BE2C (cell line): ENCODE measurements at regions not wholly inside any gene's neighbourhood (a gene's known extent, or its start where the extent isn't known, plus 50 kb on each side); places are given as distances from the start of the nearest gene placed in this dataset.

Experiments used
- DNase-seq: peaks from one replicate; pipeline ENCODE4 v3.0.0-alpha.2; 2020
- H3K27me3 ChIP-seq: fragments of 250-450 bp; sonication (Bioruptor Pico); 2 replicates; pipeline ENCODE4 v1.5.1; 2020; ENCODE audit warnings: mild to moderate bottlenecking
- H3K36me3 ChIP-seq: fragments of 250-450 bp; sonication (Bioruptor Pico); 2 replicates; pipeline ENCODE4 v1.5.1; 2020; ENCODE audit warnings: mild to moderate bottlenecking
- H3K4me1 ChIP-seq: fragments of 250-450 bp; sonication (Bioruptor Pico); 2 replicates; pipeline ENCODE4 v1.5.1; 2020
- H3K4me3 ChIP-seq: 2 replicates; pipeline ENCODE4 v1.5.1; 2011; ENCODE audit warnings: low read depth, low read length
- H3K9me3 ChIP-seq: fragments of 250-450 bp; sonication (Bioruptor Pico); 2 replicates; pipeline ENCODE4 v1.5.1; 2020
- TF ChIP-seq, protein P1 (sequence below): IDR thresholded peaks from 2 replicates; pipeline ENCODE4 v1.5.1; 2012; ENCODE audit warnings: mild to moderate bottlenecking, low read depth, low read length

DNA sequence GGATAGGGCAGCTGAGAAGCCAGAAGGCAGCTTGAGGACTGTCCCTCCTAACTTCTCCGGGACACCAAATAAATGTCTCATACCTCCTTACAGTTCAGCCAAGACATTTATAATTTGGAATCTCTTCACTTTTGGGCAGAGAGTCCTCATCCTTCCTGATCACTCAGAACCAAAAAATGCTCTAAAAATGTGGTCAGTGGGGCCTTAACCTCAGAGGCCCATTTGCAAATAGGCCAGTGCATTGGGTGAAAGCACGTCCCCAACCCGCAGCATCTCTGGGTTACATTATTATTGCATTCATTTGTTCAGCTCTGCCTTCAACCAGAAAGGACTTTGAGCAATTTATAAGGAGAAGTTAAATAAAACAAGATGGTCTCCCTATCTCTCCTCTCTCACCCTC lies 112.4 kb upstream of the IRX3 start:
- Histone ChIP-seq H3K27me3 (peaks cover 8% of the 10 kb centered on the region; the same call in 1 of the 2 replicates), H3K9me3 (no peaks in the 10 kb centered on the region), H3K4me1 (no peaks in the 10 kb centered on the region), H3K4me3 (no peak overlapping the region), H3K36me3 (no peaks in the 10 kb centered on the region)
- no peak for DNase-seq
- TF ChIP-seq, protein P1, sequence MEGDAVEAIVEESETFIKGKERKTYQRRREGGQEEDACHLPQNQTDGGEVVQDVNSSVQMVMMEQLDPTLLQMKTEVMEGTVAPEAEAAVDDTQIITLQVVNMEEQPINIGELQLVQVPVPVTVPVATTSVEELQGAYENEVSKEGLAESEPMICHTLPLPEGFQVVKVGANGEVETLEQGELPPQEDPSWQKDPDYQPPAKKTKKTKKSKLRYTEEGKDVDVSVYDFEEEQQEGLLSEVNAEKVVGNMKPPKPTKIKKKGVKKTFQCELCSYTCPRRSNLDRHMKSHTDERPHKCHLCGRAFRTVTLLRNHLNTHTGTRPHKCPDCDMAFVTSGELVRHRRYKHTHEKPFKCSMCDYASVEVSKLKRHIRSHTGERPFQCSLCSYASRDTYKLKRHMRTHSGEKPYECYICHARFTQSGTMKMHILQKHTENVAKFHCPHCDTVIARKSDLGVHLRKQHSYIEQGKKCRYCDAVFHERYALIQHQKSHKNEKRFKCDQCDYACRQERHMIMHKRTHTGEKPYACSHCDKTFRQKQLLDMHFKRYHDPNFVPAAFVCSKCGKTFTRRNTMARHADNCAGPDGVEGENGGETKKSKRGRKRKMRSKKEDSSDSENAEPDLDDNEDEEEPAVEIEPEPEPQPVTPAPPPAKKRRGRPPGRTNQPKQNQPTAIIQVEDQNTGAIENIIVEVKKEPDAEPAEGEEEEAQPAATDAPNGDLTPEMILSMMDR = no peak

DNA sequence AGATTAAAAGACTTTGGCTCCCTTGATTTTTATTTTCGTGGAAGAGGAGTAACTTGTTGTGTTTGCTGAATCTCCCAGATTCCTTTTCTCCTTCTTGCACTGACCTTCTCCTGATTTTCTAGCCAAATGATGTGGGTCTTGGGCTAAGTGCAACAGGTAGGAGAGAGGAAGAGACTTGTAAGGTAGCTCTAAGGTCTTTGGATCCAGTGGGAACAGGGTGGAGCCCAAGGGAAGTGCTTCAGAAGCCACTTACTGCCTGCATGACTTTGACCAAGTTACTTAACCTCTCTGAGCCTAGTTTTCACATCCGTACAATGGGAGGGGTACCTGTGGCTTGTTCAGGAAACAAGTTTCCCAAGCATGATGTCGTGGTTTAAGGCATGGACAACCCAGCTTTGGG lies 111.3 kb upstream of the IRX3 start:
- H3K9me3 ChIP-seq = no peaks in the 10 kb centered on the region
- TF ChIP-seq, protein P1 = no peak
- no peaks in the 10 kb centered on the region for H3K36me3 ChIP-seq

DNA sequence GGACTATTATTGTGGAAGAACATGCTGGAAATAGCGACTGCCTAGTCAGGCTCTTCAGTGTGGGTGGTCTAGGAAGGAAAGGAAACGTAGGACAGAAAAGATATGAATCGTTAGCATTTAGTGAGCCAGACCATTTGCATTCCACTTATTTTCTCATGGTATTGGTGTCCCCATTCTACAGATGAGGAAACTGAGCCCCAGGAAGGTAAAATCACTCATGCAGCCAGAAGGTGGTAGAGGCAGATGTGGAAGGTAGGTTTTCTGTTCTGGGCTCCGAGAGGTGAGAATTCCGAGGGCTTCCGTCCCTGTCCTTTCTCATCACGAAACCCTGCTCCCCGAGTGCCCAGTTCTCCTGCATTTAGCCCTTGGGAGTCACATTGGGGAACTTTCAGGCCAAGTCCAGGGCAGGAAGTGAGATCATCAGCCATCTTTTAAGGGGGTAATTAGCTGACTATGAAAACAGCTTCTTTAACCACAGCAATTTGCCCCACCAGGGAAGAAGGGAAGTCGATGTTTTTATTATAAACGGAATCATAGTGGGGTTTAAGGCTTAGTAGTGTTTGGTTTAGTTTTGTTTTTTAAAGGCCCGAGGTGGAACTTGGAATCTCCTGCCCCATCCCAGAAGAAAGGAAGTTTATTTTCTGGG lies 110.7 kb upstream of the IRX3 start:
- DNase-seq = no peak

More for the DNA sequence above, 111.3 kb upstream of the IRX3 start:
- Histone ChIP-seq H3K27me3 (peaks cover 11% of the 10 kb centered on the region), H3K4me1 (no peaks in the 10 kb centered on the region), H3K4me3 (no peak overlapping the region)
- DNase-seq = no peak

DNA sequence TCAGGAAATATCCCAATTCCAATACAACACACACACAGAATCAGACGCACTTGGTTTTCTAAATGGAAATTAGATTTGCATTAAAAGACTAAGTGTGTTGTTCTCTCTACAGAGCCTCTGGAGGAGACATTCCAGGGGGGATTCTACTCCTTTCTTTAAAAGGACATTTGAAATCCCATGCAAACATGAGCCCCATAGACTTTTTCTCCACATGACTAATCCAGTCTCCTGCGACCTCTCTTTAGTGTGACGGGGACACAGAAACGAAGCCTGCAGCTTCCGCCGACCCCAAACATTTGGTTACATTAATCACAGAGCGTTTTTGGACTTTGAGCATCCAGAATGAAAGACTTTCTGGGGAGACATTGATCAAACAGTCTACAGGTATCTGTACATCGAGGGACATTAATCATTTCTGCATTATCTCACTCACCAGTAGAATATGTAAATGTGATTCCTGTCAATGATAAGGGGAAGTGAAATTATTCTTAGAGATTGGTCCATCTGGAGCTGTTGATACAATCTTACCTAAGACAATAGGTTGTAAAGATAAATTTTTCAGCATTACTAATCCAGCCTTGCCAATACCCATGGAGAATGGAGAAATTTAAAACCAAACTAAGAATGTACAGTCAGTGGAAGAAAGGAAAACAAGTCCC lies 103.4 kb upstream of the IRX3 start:
- TF ChIP-seq, protein P1 = no peak
- no peaks in the 10 kb centered on the region for H3K36me3 ChIP-seq
- no peaks in the 10 kb centered on the region for H3K4me1 ChIP-seq
- no peak overlapping the region for H3K4me3 ChIP-seq
- H3K9me3 ChIP-seq = no peaks in the 10 kb centered on the region
- no peak for DNase-seq
- H3K27me3 ChIP-seq = peaks cover 12% of the 10 kb centered on the region

More for the DNA sequence above, 110.7 kb upstream of the IRX3 start:
- Histone ChIP-seq H3K36me3 (no peaks in the 10 kb centered on the region), H3K27me3 (peaks cover 11% of the 10 kb centered on the region), H3K4me1 (no peaks in the 10 kb centered on the region), H3K4me3 (no peak overlapping the region), H3K9me3 (no peaks in the 10 kb centered on the region)
- TF ChIP-seq, protein P1 = no peak

DNA sequence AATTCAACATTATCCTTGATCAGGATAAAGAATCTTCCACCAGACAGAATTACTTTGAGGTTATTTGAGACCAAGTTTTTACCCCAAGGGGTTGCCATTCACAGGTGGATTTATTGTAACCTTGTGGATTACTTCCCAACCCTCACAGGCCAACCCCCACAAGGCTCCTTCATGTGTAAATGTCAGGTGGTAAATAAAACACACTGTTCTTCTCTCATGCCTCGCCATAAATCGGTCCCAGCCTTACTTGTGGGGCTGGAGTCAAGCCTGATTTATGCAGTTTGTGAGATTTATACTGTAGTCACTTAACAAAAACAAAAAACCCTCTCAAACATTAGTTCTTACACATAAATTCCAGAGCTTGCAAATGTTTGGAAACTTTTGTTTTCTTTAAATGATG lies 98.6 kb upstream of the IRX3 start:
- peaks cover 14% of the 10 kb centered on the region for H3K27me3 ChIP-seq
- H3K4me1 ChIP-seq = no peaks in the 10 kb centered on the region
- H3K9me3 ChIP-seq = no peaks in the 10 kb centered on the region
- no peak for DNase-seq
- no peaks in the 10 kb centered on the region for H3K36me3 ChIP-seq
- TF ChIP-seq, protein P1 = no peak
- no peak overlapping the region for H3K4me3 ChIP-seq

DNA sequence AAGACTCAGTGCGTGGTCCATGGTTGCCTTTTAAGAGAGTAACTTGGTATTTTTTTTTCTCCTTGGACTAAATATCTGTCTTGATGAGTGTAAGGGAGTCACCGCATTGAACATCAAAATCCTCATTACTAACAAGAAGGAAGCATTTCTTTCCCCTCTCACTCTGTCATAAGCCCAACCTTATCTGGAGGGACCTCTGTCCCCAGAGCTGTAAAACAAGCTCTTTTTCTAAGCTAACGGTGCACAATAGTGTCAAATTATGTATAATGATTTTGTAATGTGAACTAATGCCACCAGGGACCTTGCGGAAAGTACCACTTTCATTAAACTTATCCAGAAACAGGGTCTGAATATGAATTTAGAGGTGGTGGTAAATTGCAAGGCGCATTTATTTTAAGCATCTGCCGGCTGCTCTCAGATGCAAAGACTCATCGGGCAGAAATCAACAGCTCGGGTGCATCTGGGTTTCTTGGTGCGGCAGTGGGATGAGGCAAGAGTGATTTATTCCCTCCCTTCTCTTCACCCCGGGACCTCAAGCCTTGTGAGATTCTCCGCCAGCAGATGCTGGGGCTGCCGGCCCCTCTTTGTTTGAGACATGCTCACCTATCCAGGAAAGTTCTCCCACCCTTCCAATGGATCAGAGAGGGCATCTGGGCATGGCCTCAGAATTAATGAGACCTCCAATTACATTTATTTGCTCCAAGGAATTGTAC lies 95.2 kb upstream of the IRX3 start:
- no peak for DNase-seq
- Histone ChIP-seq H3K4me3 (no peak overlapping the region), H3K27me3 (peaks cover 14% of the 10 kb centered on the region), H3K36me3 (no peaks in the 10 kb centered on the region), H3K4me1 (no peaks in the 10 kb centered on the region), H3K9me3 (no peaks in the 10 kb centered on the region)
- TF ChIP-seq, protein P1 = no peak
